ENCODE measurements at regions not wholly inside any gene's neighbourhood (a gene's known extent, or its start where the extent isn't known, plus 50 kb on each side); places are given as distances from the start of the nearest gene placed in this dataset.
"Not testable (repeated sequence)": the region's sequence is repeated elsewhere in the genome, so short reads cannot be mapped to it uniquely, and the experiment has no call there.

GRCh38 chr2:180873219-180873618 lies 107.2 kb upstream of the UBE2E3 start:
- ATAC-seq (no peak), DNase-seq (no peak)
- Histone ChIP-seq H3K4me3 (no peak overlapping the region), H3K27ac (no peak overlapping the region), H3K36me3 (no peaks in the 10 kb centered on the region), H3K4me1 (no peaks in the 10 kb centered on the region), H3K9me3 (no peaks in the 10 kb centered on the region), H3K27me3 (no peaks in the 10 kb centered on the region)
- intact Hi-C loops (cut with DNase I) = no loop called here
- 73% methylated on average over 4 of the region's 30 CpGs for WGBS (ENCODE audit: insufficient coverage, low coverage, low lambda C conversion rate, missing lambda C conversion rate)
- TF ChIP-seq CTCF (IDR thresholded peaks at IDR 0.05) = no peak
- TF ChIP-seq POLR2A (IDR thresholded peaks at IDR 0.05) = no peak

GRCh38 chr2:180872781-180873180 lies 107.6 kb upstream of the UBE2E3 start:
- H3K9me3 ChIP-seq; H3K4me3 ChIP-seq; DNase-seq; H3K4me1 ChIP-seq; H3K36me3 ChIP-seq; H3K27me3 ChIP-seq; intact Hi-C loops (cut with DNase I); ATAC-seq; H3K27ac ChIP-seq: not testable (repeated sequence)
- WGBS (ENCODE audit: insufficient coverage, low coverage, low lambda C conversion rate, missing lambda C conversion rate) = 76% methylated on average over 3 of the region's 8 CpGs

GRCh38 chr2:180872255-180872654 lies 108.2 kb upstream of the UBE2E3 start:
- Histone ChIP-seq H3K27me3 (no peaks in the 10 kb centered on the region), H3K36me3 (no peaks in the 10 kb centered on the region), H3K27ac (no peak overlapping the region), H3K4me3 (no peak overlapping the region), H3K4me1 (no peaks in the 10 kb centered on the region), H3K9me3 (no peaks in the 10 kb centered on the region)
- DNase-seq (no peak), ATAC-seq (no peak)
- intact Hi-C loops (cut with DNase I) = no loop called here
- WGBS (ENCODE audit: insufficient coverage, low coverage, low lambda C conversion rate, missing lambda C conversion rate) = 43% methylated on average over 1 of the region's 1 CpG
- TF ChIP-seq CTCF (IDR thresholded peaks at IDR 0.05) = no peak
- TF ChIP-seq POLR2A (IDR thresholded peaks at IDR 0.05) = no peak

GRCh38 chr2:180871649-180872048 lies 108.8 kb upstream of the UBE2E3 start:
- Histone ChIP-seq H3K27ac (no peak overlapping the region), H3K4me3 (no peak overlapping the region), H3K36me3 (no peaks in the 10 kb centered on the region), H3K4me1 (no peaks in the 10 kb centered on the region), H3K9me3 (no peaks in the 10 kb centered on the region), H3K27me3 (no peaks in the 10 kb centered on the region)
- ATAC-seq = no peak
- TF ChIP-seq POLR2A (IDR thresholded peaks at IDR 0.05) (no peak), CTCF (IDR thresholded peaks at IDR 0.05) (no peak)
- no peak for DNase-seq
- intact Hi-C loops (cut with DNase I) = no loop called here
- WGBS (ENCODE audit: insufficient coverage, low coverage, low lambda C conversion rate, missing lambda C conversion rate) = 40% methylated on average over 2 of the region's 4 CpGs

GRCh38 chr2:180849851-180850250 lies 130.6 kb upstream of the UBE2E3 start:
- WGBS (ENCODE audit: insufficient coverage, low coverage, low lambda C conversion rate, missing lambda C conversion rate) = 94% methylated on average over 2 of the region's 2 CpGs

More at GRCh38 chr2:180849851-180850250, 130.6 kb upstream of the UBE2E3 start:
- intact Hi-C loops (cut with DNase I) = no loop called here
- H3K27ac ChIP-seq = no peak overlapping the region
- H3K4me1 ChIP-seq = no peaks in the 10 kb centered on the region
- H3K27me3 ChIP-seq = no peaks in the 10 kb centered on the region
- ATAC-seq = no peak
- no peaks in the 10 kb centered on the region for H3K9me3 ChIP-seq
- H3K4me3 ChIP-seq = no peak overlapping the region
- DNase-seq = no peak
- TF ChIP-seq CTCF (IDR thresholded peaks at IDR 0.05) (no peak), POLR2A (IDR thresholded peaks at IDR 0.05) (no peak)
- no peaks in the 10 kb centered on the region for H3K36me3 ChIP-seq

All from right lobe of liver (tissue), 6 donors.